GM10266 (cell line): ENCODE measurements at regions not wholly inside any gene's neighbourhood (a gene's known extent, or its start where the extent isn't known, plus 50 kb on each side); places are given as distances from the start of the nearest gene placed in this dataset.
"Not testable (repeated sequence)": the region's sequence is repeated elsewhere in the genome, so short reads cannot be mapped to it uniquely, and the experiment has no call there.

Experiments
- DNase-seq: peaks from one replicate; pipeline ENCODE4 v3.0.0; 2012; ENCODE audit errors: extremely low spot score
- CTCF ChIP-seq: IDR thresholded peaks from 2 replicates; pipeline ENCODE4 v1.5.1; 2012; ENCODE audit warnings: mild to moderate bottlenecking, low read depth; ENCODE audit not compliant: control insufficient read depth, insufficient read depth; ENCODE audit errors: missing control alignments

- DNase-seq, result no peak
- TF ChIP-seq CTCF, result no peak
These were observed 115.2 kb downstream of the C12orf75 start for GRCh38 chr12:105445649-105446048.

GRCh38 chr12:105446460-105446859 is 116.0 kb downstream of the C12orf75 start:
- not testable (repeated sequence) for DNase-seq

- TF ChIP-seq CTCF, result no peak
- no peak for DNase-seq
These were observed 118.9 kb downstream of the C12orf75 start for GRCh38 chr12:105449431-105449830.

- no peak for TF ChIP-seq CTCF
These were observed 120.7 kb downstream of the C12orf75 start for GRCh38 chr12:105451211-105451610.

GRCh38 chr12:105451798-105452197 is 121.3 kb downstream of the C12orf75 start:
- no peak for TF ChIP-seq CTCF
- no peak for DNase-seq

More at GRCh38 chr12:105451211-105451610, 120.7 kb downstream of the C12orf75 start:
- no peak for DNase-seq

- no peak for TF ChIP-seq CTCF
- DNase-seq, result no peak
These were observed 122.8 kb downstream of the C12orf75 start for GRCh38 chr12:105453316-105453715.

GRCh38 chr12:105454688-105455087 is 124.2 kb downstream of the C12orf75 start:
- no peak for DNase-seq

More at GRCh38 chr12:105454688-105455087, 124.2 kb downstream of the C12orf75 start:
- no peak for TF ChIP-seq CTCF
